Activated CD8-positive, alpha-beta memory T cell treated with anti-CD3 and anti-CD28 coated beads for 4 hours (primary cell): ENCODE measurements at regions not wholly inside any gene's neighbourhood (a gene's known extent, or its start where the extent isn't known, plus 50 kb on each side); places are given as distances from the start of the nearest gene placed in this dataset.
"Not testable (repeated sequence)": the region's sequence is repeated elsewhere in the genome, so short reads cannot be mapped to it uniquely, and the experiment has no call there.

Experiments
- DNase-seq, 2 donors: peaks; one replicate each; pipeline ENCODE4 v3.0.0-alpha.2; 2020; ENCODE audit warnings: low read depth in 2 of 2

GRCh38 chr6:85085875-85086274 lies 321.5 kb upstream of the TBX18 start:
- no peak for DNase-seq

GRCh38 chr6:85081102-85081501 lies 316.7 kb upstream of the TBX18 start:
- DNase-seq = no peak

- DNase-seq = no peak
Measured at GRCh38 chr6:85079761-85080160, 315.4 kb upstream of the TBX18 start.

GRCh38 chr6:85078058-85078457 lies 313.7 kb upstream of the TBX18 start:
- no peak for DNase-seq

- no peak for DNase-seq
Measured at GRCh38 chr6:85077098-85077497, 312.7 kb upstream of the TBX18 start.

- DNase-seq = not testable (repeated sequence)
Measured at GRCh38 chr6:85071845-85072244, 307.4 kb upstream of the TBX18 start.

GRCh38 chr6:85069577-85069976 lies 305.2 kb upstream of the TBX18 start:
- no peak for DNase-seq

GRCh38 chr6:85068221-85068620 lies 303.8 kb upstream of the TBX18 start:
- DNase-seq = no peak

GRCh38 chr6:85066266-85066665 lies 301.9 kb upstream of the TBX18 start:
- DNase-seq = no peak

- DNase-seq = no peak
Measured at GRCh38 chr6:85065831-85066230, 301.4 kb upstream of the TBX18 start.

GRCh38 chr6:85063611-85064010 lies 299.2 kb upstream of the TBX18 start:
- no peak for DNase-seq

GRCh38 chr6:85062884-85063283 lies 298.5 kb upstream of the TBX18 start:
- DNase-seq = no peak

GRCh38 chr6:85058806-85059205 lies 294.4 kb upstream of the TBX18 start:
- DNase-seq = no peak

- DNase-seq = no peak
Measured at GRCh38 chr6:85050149-85050548, 285.8 kb upstream of the TBX18 start.

GRCh38 chr6:85049282-85049681 lies 284.9 kb upstream of the TBX18 start:
- DNase-seq = no peak

- no peak for DNase-seq
Measured at GRCh38 chr6:85047818-85048217, 283.4 kb upstream of the TBX18 start.

GRCh38 chr6:85045767-85046166 lies 281.4 kb upstream of the TBX18 start:
- DNase-seq = not testable (repeated sequence)

- no peak for DNase-seq
Measured at GRCh38 chr6:85044361-85044760, 280.0 kb upstream of the TBX18 start.

- no peak for DNase-seq
Measured at GRCh38 chr6:85041376-85041775, 277.0 kb upstream of the TBX18 start.

GRCh38 chr6:85037221-85037620 lies 272.8 kb upstream of the TBX18 start:
- no peak for DNase-seq

GRCh38 chr6:85035766-85036165 lies 271.4 kb upstream of the TBX18 start:
- no peak for DNase-seq

GRCh38 chr6:85033547-85033946 lies 269.1 kb upstream of the TBX18 start:
- DNase-seq = no peak

GRCh38 chr6:85026021-85026420 lies 261.6 kb upstream of the TBX18 start:
- no peak for DNase-seq

- no peak for DNase-seq
Measured at GRCh38 chr6:85023721-85024120, 259.3 kb upstream of the TBX18 start.

GRCh38 chr6:85017352-85017751 lies 253.0 kb upstream of the TBX18 start:
- no peak for DNase-seq
